Lower lobe of right lung (tissue), 2 donors: ENCODE measurements at regions not wholly inside any gene's neighbourhood (a gene's known extent, or its start where the extent isn't known, plus 50 kb on each side); places are given as distances from the start of the nearest gene placed in this dataset.

Experiments
- ATAC-seq, 2 donors: fragments of 200-7000 bp; cut with Tn5 transposase; one replicate each; pipeline ENCODE4 v1.9.1; 2020 to 2022; ENCODE audit warnings: mild to moderate bottlenecking in 2 of 2, moderate library complexity in 2 of 2
- DNase-seq: peaks from one replicate; pipeline ENCODE4 v3.0.0-alpha.2; 2020
- H3K27ac ChIP-seq: fragments of 200-600 bp; one replicate; pipeline ENCODE4 v1.8.0; 2022
- H3K27me3 ChIP-seq: fragments of 200-600 bp; one replicate; pipeline ENCODE4 v1.8.0; 2022; ENCODE audit warnings: low read depth
- H3K36me3 ChIP-seq: fragments of 200-600 bp; one replicate; pipeline ENCODE4 v1.8.0; 2022; ENCODE audit warnings: mild to moderate bottlenecking
- H3K4me1 ChIP-seq: fragments of 200-600 bp; one replicate; pipeline ENCODE4 v1.8.0; 2022
- H3K4me3 ChIP-seq: fragments of 200-600 bp; one replicate; pipeline ENCODE4 v1.8.0; 2022; ENCODE audit warnings: mild to moderate bottlenecking
- H3K9me3 ChIP-seq: fragments of 200-600 bp; one replicate; pipeline ENCODE4 v1.8.0; 2022
- CTCF ChIP-seq: fragments of 200-600 bp; IDR thresholded peaks from one replicate; pipeline ENCODE4 v1.8.0; 2022; ENCODE audit warnings: antibody characterized with exemption, mild to moderate bottlenecking
- intact Hi-C: fragments of 100-400 bp; cut with DNase I; formaldehyde crosslinking; loops from one replicate; pipeline ENCODE4 v1.11.0; 2022
- donor health status: DM: no; HTN: yes; CAD: no; lungs with severe emphysema.

DNA sequence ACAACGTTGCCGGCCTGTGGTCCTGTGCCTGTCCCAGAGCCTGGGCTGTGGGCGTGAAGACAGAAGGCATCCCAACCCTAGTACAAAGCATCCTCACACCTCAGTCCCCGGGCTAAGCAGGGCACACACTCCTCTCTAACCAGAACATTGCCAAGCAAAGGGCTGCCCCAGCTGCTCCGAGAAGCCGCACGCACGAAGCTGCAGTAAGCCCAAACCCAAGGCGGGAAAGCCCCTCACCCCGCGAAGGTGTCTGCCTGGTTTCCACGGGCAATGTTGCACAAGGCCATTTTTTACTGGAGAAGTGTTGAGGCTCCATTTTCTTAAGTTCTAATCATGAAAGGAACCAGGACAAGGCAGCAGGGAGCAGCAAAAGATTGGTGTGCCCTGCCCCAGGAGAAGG lies 519.0 kb downstream of the NPHP4 start:
- ATAC-seq = no peak

GRCh38 chr1:5466487-5466886 lies 525.7 kb downstream of the NPHP4 start:
- H3K36me3 ChIP-seq = no peaks in the 10 kb centered on the region
- TF ChIP-seq CTCF = no peak
- ATAC-seq = no peak

More for the DNA sequence above, 519.0 kb downstream of the NPHP4 start:
- H3K4me1 ChIP-seq = no peaks in the 10 kb centered on the region
- H3K27ac ChIP-seq = no peak overlapping the region
- intact Hi-C loops = no loop called here
- H3K27me3 ChIP-seq = peaks cover 20% of the 10 kb centered on the region
- no peaks in the 10 kb centered on the region for H3K9me3 ChIP-seq
- no peaks in the 10 kb centered on the region for H3K36me3 ChIP-seq
- no peak overlapping the region for H3K4me3 ChIP-seq
- DNase-seq = no peak
- no peak for TF ChIP-seq CTCF

GRCh38 chr1:5465281-5465711 lies 526.9 kb downstream of the NPHP4 start:
- no peak overlapping the region for H3K4me3 ChIP-seq
- H3K36me3 ChIP-seq = no peaks in the 10 kb centered on the region
- ATAC-seq (no peak), DNase-seq (no peak)
- H3K27me3 ChIP-seq = no peaks in the 10 kb centered on the region
- TF ChIP-seq CTCF = no peak
- H3K27ac ChIP-seq = no peak overlapping the region
- intact Hi-C loops = no loop called here
- H3K9me3 ChIP-seq = no peaks in the 10 kb centered on the region
- no peaks in the 10 kb centered on the region for H3K4me1 ChIP-seq

More at GRCh38 chr1:5466487-5466886, 525.7 kb downstream of the NPHP4 start:
- intact Hi-C loops = no loop called here
- no peaks in the 10 kb centered on the region for H3K9me3 ChIP-seq
- no peaks in the 10 kb centered on the region for H3K27me3 ChIP-seq
- H3K4me1 ChIP-seq = no peaks in the 10 kb centered on the region
- DNase-seq = no peak
- no peak overlapping the region for H3K27ac ChIP-seq
- H3K4me3 ChIP-seq = no peak overlapping the region

- intact Hi-C loops = no loop called here
- Histone ChIP-seq H3K4me3 (no peak overlapping the region), H3K27me3 (no peaks in the 10 kb centered on the region), H3K36me3 (no peaks in the 10 kb centered on the region), H3K4me1 (no peaks in the 10 kb centered on the region), H3K9me3 (no peaks in the 10 kb centered on the region), H3K27ac (no peak overlapping the region)
- TF ChIP-seq CTCF = no peak
- ATAC-seq (no peak), DNase-seq (no peak)
These were observed 527.9 kb downstream of the NPHP4 start for GRCh38 chr1:5464366-5464765.

- Histone ChIP-seq H3K4me3 (no peak overlapping the region), H3K36me3 (no peaks in the 10 kb centered on the region), H3K9me3 (no peaks in the 10 kb centered on the region), H3K27ac (no peak overlapping the region), H3K27me3 (peaks cover 23% of the 10 kb centered on the region), H3K4me1 (no peaks in the 10 kb centered on the region)
- no peak for TF ChIP-seq CTCF
- DNase-seq (no peak), ATAC-seq (no peak)
- intact Hi-C loops = no loop called here
These were observed 531.3 kb downstream of the NPHP4 start for GRCh38 chr1:5460974-5461373.
